ENCODE measurements at regions not wholly inside any gene's neighbourhood (a gene's known extent, or its start where the extent isn't known, plus 50 kb on each side); places are given as distances from the start of the nearest gene placed in this dataset.

- TF ChIP-seq ZBTB33 (IDR thresholded peaks at IDR 0.05) (no peak), POLR2AphosphoS2 (IDR thresholded peaks at IDR 0.05; ENCODE audit: low read depth, low read length) (no peak), HDAC2 (IDR thresholded peaks at IDR 0.05) (no peak), BCL3 (IDR thresholded peaks at IDR 0.05; ENCODE audit: borderline replicate concordance, insufficient read depth, low read depth, low read length, poor library complexity, severe bottlenecking) (no peak), JUND (IDR thresholded peaks at IDR 0.05; ENCODE audit: low read depth, low read length) (no peak), NR2C2 (IDR thresholded peaks at IDR 0.05; ENCODE audit: borderline replicate concordance, control insufficient read depth, insufficient read length, low read depth) (no peak), IRF3 (IDR thresholded peaks at IDR 0.05) (no peak), RCOR1 (conservative IDR thresholded peaks at IDR 0.05; ENCODE audit: low read depth, low read length) (no peak), POLR2AphosphoS5 (IDR thresholded peaks at IDR 0.05; ENCODE audit: low read length) (no peak), ESRRA (IDR thresholded peaks at IDR 0.05; ENCODE audit: low read length) (no peak), MAX (IDR thresholded peaks at IDR 0.05; ENCODE audit: low read depth, low read length) (no peak), GATAD2B (conservative IDR thresholded peaks at IDR 0.05; ENCODE audit: low read depth) (no peak)
These were observed 214.5 kb downstream of the GJA1 start (continued) for GRCh38 chr6:121649951-121650350.

Data from GM12878 (cell line).